Tibial nerve (tissue), 4 donors: ENCODE measurements at regions not wholly inside any gene's neighbourhood (a gene's known extent, or its start where the extent isn't known, plus 50 kb on each side); places are given as distances from the start of the nearest gene placed in this dataset.

Experiments used
- DNase-seq, 2 donors: peaks; one replicate each; pipeline ENCODE4 v3.0.0-alpha.2; 2019; ENCODE audit warnings: low spot score in 2 of 2
- H3K27ac ChIP-seq, 4 donors: fragments of 200-600 bp; sonication (generic) in 3 of 4; one replicate each; pipeline ENCODE4 v1.5.1; 2017 to 2019; ENCODE audit warnings: mild to moderate bottlenecking in 1 of 4
- H3K27me3 ChIP-seq, 2 donors: fragments of 200-600 bp; sonication (generic) in 1 of 2; one replicate each; pipeline versions ENCODE4 v1.5.1 to v1.6.0; 2017 to 2019
- H3K36me3 ChIP-seq, 3 donors: fragments of 200-600 bp; sonication (generic); one replicate each; pipeline ENCODE4 v1.5.1; 2018 to 2019
- H3K4me1 ChIP-seq, 4 donors: fragments of 200-600 bp; sonication (generic) in 3 of 4; one replicate each; pipeline ENCODE4 v1.5.1; 2017 to 2019
- H3K4me3 ChIP-seq, 4 donors: fragments of 200-600 bp; sonication (generic) in 3 of 4; one replicate each; pipeline ENCODE4 v1.5.1; 2017 to 2019; ENCODE audit warnings: mild to moderate bottlenecking in 1 of 4, moderate library complexity in 1 of 4
- H3K9me3 ChIP-seq, 4 donors: fragments of 200-600 bp; sonication (generic) in 3 of 4; one replicate each; pipeline ENCODE4 v1.5.1; 2017 to 2019
- CTCF ChIP-seq, 5 experiments: fragments of 200-600 bp in 3 of 5; fragments of 450-650 bp in 2 of 5; sonication (generic) in 3 of 5; IDR thresholded peaks; one replicate each; pipeline ENCODE4 v1.5.1; 2016 to 2019; ENCODE audit warnings: antibody characterized with exemption in 5 of 5, mild to moderate bottlenecking in 3 of 5, moderate library complexity in 2 of 5
- EP300 ChIP-seq, 2 donors: sonication (generic); formaldehyde crosslinking; IDR thresholded peaks; one replicate each; pipeline ENCODE4 v1.6.1; 2017; ENCODE audit warnings: antibody characterized with exemption in 2 of 2, mild to moderate bottlenecking in 1 of 2
- POLR2A ChIP-seq, 2 donors: fragments of 450-650 bp; IDR thresholded peaks; one replicate each; pipeline ENCODE4 v1.6.1; 2017; ENCODE audit warnings: antibody characterized with exemption in 2 of 2, mild to moderate bottlenecking in 2 of 2, moderate library complexity in 2 of 2
- WGBS, 2 donors: methylation state at CpG; one replicate each; pipeline ENCODE4 v1.1.5; 2018; 5-methylcytosine and 5-hydroxymethylcytosine counted together

- Histone ChIP-seq H3K36me3 (no peaks in the 10 kb centered on the region), H3K27me3 (no peaks in the 10 kb centered on the region), H3K4me1 (peaks cover 0 to 28% (median 11%) of the 10 kb centered on the region in 4 donors), H3K4me3 (no peak overlapping the region), H3K9me3 (no peaks in the 10 kb centered on the region), H3K27ac (peak overlapping the region in 1 of 4 donors; percentile 9)
- WGBS, 2 donors = 58 to 60% methylated on average over 4 of the region's 4 CpGs
- TF ChIP-seq POLR2A (IDR thresholded peaks at IDR 0.05) (no peak), EP300 (IDR thresholded peaks at IDR 0.05) (no peak), CTCF (IDR thresholded peaks at IDR 0.05) (no peak)
- DNase-seq = no peak
Observed at GRCh38 chr3:150248888-150249681, 159.0 kb upstream of the TSC22D2 start.

GRCh38 chr3:150248116-150248887 lies 159.8 kb upstream of the TSC22D2 start:
- DNase-seq = no peak
- TF ChIP-seq EP300 (IDR thresholded peaks at IDR 0.05) (no peak), CTCF (IDR thresholded peaks at IDR 0.05) (no peak), POLR2A (IDR thresholded peaks at IDR 0.05) (no peak)
- peaks cover 0 to 28% (median 11%) of the 10 kb centered on the region in 4 donors for H3K4me1 ChIP-seq

DNA sequence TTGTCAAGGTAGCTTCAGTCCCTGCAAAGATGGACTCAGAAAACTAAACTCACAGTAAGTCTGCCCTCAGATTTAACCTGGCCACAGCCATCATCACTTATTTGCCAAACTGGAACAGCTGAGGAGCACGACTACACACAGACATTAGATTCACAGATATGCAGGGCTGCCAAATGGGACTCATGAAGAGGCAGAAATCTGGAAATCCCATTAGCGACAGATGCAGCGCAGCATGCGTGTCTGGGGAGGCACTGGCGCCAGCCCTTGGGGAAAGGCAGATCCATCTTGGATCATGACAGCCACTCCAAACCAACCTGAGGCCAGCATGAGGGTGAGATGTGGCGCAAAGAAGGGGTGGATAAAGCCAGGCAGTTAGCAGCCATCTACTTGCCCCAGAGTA lies 160.7 kb upstream of the TSC22D2 start:
- Histone ChIP-seq H3K27ac (no peak overlapping the region), H3K36me3 (no peaks in the 10 kb centered on the region), H3K27me3 (no peaks in the 10 kb centered on the region), H3K4me3 (no peak overlapping the region), H3K9me3 (no peaks in the 10 kb centered on the region), H3K4me1 (peaks cover 0 to 26% (median 10%) of the 10 kb centered on the region in 4 donors)
- 90 to 96% methylated on average over 6 of the region's 6 CpGs for WGBS, 2 donors
- TF ChIP-seq EP300 (IDR thresholded peaks at IDR 0.05) (no peak), CTCF (IDR thresholded peaks at IDR 0.05) (no peak)
- DNase-seq = no peak

More at GRCh38 chr3:150248116-150248887, 159.8 kb upstream of the TSC22D2 start:
- no peaks in the 10 kb centered on the region for H3K9me3 ChIP-seq
- H3K27ac ChIP-seq = peak overlapping the region in 1 of 4 donors; percentile 9
- no peaks in the 10 kb centered on the region for H3K36me3 ChIP-seq
- 39 to 41% methylated on average over 5 of the region's 5 CpGs for WGBS, 2 donors
- H3K4me3 ChIP-seq = no peak overlapping the region
- H3K27me3 ChIP-seq = no peaks in the 10 kb centered on the region

- TF ChIP-seq CTCF (IDR thresholded peaks at IDR 0.05) (no peak), EP300 (IDR thresholded peaks at IDR 0.05) (no peak), POLR2A (IDR thresholded peaks at IDR 0.05) (no peak)
- no peaks in the 10 kb centered on the region for H3K27me3 ChIP-seq
- no peaks in the 10 kb centered on the region for H3K9me3 ChIP-seq
- no peak for DNase-seq
- peaks cover 0 to 3% (median under 1%) of the 10 kb centered on the region in 4 donors for H3K4me1 ChIP-seq
- H3K36me3 ChIP-seq = no peaks in the 10 kb centered on the region
- H3K4me3 ChIP-seq = no peak overlapping the region
- no peak overlapping the region for H3K27ac ChIP-seq
- 79 to 81% methylated on average over 3 of the region's 3 CpGs for WGBS, 2 donors
Observed at GRCh38 chr3:150243466-150243865, 164.6 kb upstream of the TSC22D2 start.
